Smooth muscle cell (in vitro differentiated cells): ENCODE measurements at regions not wholly inside any gene's neighbourhood (a gene's known extent, or its start where the extent isn't known, plus 50 kb on each side); places are given as distances from the start of the nearest gene placed in this dataset.

Experiments
- DNase-seq: peaks from one replicate; lab custom pipeline; 2025; ENCODE audit not compliant: unreplicated experiment; lab: John Stamatoyannopoulos, UW
- H2AFZ ChIP-seq: fragments of 200-600 bp; sonication (generic); 2 replicates; pipeline ENCODE4 v1.6.0; 2016; ENCODE audit warnings: antibody characterized with exemption, low read depth, mild to moderate bottlenecking
- H3F3A ChIP-seq: fragments of 200-600 bp; sonication (generic); 2 replicates; pipeline ENCODE4 v1.6.0; 2017; ENCODE audit warnings: antibody characterized with exemption, low read depth
- H3K27ac ChIP-seq: fragments of 200-600 bp; sonication (generic); 2 replicates; pipeline ENCODE4 v1.5.1; 2016; ENCODE audit warnings: low read depth, mild to moderate bottlenecking
- H3K27me3 ChIP-seq: fragments of 200-600 bp; sonication (generic); 2 replicates; pipeline ENCODE4 v1.6.1; 2016; ENCODE audit warnings: low read depth, mild to moderate bottlenecking
- H3K36me3 ChIP-seq: fragments of 200-600 bp; sonication (generic); 2 replicates; pipeline ENCODE4 v1.5.1; 2016; ENCODE audit warnings: low read depth
- H3K4me1 ChIP-seq: fragments of 200-600 bp; sonication (generic); 2 replicates; pipeline ENCODE4 v1.5.1; 2016; ENCODE audit warnings: low read depth
- H3K4me2 ChIP-seq: fragments of 200-600 bp; sonication (generic); 2 replicates; pipeline ENCODE4 v1.6.0; 2016; ENCODE audit warnings: mild to moderate bottlenecking
- H3K4me3 ChIP-seq: fragments of 200-600 bp; sonication (generic); 2 replicates; pipeline ENCODE4 v1.5.1; 2016; ENCODE audit warnings: mild to moderate bottlenecking
- H3K79me2 ChIP-seq: fragments of 200-600 bp; sonication (generic); 2 replicates; pipeline ENCODE4 v1.6.0; 2016; ENCODE audit warnings: low read depth, mild to moderate bottlenecking
- H3K9ac ChIP-seq: fragments of 200-600 bp; sonication (generic); 2 replicates; pipeline ENCODE4 v1.6.0; 2016; ENCODE audit warnings: low read depth
- H3K9me3 ChIP-seq: fragments of 200-600 bp; sonication (generic); replicated peaks from 2 replicates; pipeline ENCODE4 v1.5.1; 2016; ENCODE audit warnings: low read depth
- H4K20me1 ChIP-seq: fragments of 200-600 bp; sonication (generic); 2 replicates; pipeline ENCODE4 v1.6.0; 2016; ENCODE audit warnings: low read depth
- WGBS: methylation state at CpG from one replicate; pipeline ENCODE4 v1.1.7; 2016; ENCODE audit warnings: low lambda C conversion rate; 5-methylcytosine and 5-hydroxymethylcytosine counted together
- TF ChIP-seq, protein P1 (sequence below): fragments of 200-600 bp; sonication (generic); IDR thresholded peaks from 2 replicates; pipeline ENCODE4 v1.5.1; 2017; ENCODE audit warnings: borderline replicate concordance, mild to moderate bottlenecking, antibody characterized with exemption; ENCODE audit not compliant: insufficient read depth, poor library complexity, severe bottlenecking

DNA sequence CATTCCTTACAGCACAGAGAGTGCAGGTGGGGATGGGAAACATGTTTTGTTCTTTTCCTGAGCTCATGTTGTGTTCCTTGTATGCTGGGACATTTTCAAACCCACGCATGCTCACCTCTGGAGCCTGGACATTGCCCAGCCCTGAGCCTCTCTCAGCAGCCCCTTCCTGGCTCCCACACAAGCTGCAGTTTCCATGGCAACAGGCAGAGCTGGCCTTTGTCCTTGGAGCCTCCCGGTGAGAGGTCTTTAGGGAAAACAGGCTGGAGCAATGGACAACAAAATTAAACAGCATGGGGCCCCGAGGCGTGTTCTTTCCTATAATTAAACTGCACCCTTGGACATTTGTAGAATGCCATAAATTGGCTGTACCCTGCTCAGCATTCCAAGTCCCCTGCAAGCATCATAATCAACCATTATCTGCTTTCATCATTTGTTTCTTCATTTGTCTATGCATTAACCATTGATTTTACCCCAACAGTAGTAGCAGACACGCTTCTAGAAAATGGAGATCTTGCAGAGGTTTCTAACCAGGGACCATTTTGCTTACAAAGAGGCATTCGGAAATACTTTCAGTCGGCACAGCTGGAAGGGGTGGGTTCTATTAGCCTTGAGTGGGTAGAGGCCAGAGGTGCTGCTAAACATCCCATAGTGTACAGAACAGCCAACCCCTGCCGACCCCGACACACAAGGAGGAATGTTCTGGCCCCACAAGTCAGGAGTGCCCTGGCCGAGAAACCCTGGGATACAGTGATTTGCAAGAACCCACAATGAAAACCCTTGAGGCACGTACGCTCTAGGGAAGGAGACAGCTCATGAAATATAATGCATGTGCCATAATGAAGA, 133.4 kb upstream of the PEG3 start:
- peaks cover 7% of the 10 kb centered on the region for H3K9me3 ChIP-seq
- H3K9ac ChIP-seq = no peak overlapping the region
- no peaks in the 10 kb centered on the region for H3K27me3 ChIP-seq
- no peak overlapping the region for H3K4me3 ChIP-seq
- H3K79me2 ChIP-seq = no peaks in the 10 kb centered on the region
- no peaks in the 10 kb centered on the region for H3F3A ChIP-seq
- no peaks in the 10 kb centered on the region for H4K20me1 ChIP-seq
- 75% methylated on average over 12 of the region's 12 CpGs for WGBS
- H2AFZ ChIP-seq = no peak overlapping the region
- H3K4me1 ChIP-seq = no peaks in the 10 kb centered on the region
- H3K27ac ChIP-seq = no peak overlapping the region
- TF ChIP-seq, protein P1, sequence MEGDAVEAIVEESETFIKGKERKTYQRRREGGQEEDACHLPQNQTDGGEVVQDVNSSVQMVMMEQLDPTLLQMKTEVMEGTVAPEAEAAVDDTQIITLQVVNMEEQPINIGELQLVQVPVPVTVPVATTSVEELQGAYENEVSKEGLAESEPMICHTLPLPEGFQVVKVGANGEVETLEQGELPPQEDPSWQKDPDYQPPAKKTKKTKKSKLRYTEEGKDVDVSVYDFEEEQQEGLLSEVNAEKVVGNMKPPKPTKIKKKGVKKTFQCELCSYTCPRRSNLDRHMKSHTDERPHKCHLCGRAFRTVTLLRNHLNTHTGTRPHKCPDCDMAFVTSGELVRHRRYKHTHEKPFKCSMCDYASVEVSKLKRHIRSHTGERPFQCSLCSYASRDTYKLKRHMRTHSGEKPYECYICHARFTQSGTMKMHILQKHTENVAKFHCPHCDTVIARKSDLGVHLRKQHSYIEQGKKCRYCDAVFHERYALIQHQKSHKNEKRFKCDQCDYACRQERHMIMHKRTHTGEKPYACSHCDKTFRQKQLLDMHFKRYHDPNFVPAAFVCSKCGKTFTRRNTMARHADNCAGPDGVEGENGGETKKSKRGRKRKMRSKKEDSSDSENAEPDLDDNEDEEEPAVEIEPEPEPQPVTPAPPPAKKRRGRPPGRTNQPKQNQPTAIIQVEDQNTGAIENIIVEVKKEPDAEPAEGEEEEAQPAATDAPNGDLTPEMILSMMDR = no peak
- DNase-seq = no peak
- no peaks in the 10 kb centered on the region for H3K36me3 ChIP-seq
- H3K4me2 ChIP-seq = no peak overlapping the region

- Histone ChIP-seq H3K4me1 (no peaks in the 10 kb centered on the region), H3F3A (no peaks in the 10 kb centered on the region), H2AFZ (no peak overlapping the region), H4K20me1 (no peaks in the 10 kb centered on the region), H3K79me2 (no peaks in the 10 kb centered on the region), H3K27ac (no peak overlapping the region), H3K9me3 (peaks cover 7% of the 10 kb centered on the region), H3K9ac (no peak overlapping the region), H3K27me3 (no peaks in the 10 kb centered on the region), H3K36me3 (no peaks in the 10 kb centered on the region), H3K4me2 (no peak overlapping the region), H3K4me3 (no peak overlapping the region)
- WGBS = 64% methylated on average over 8 of the region's 8 CpGs
- DNase-seq = no peak
- TF ChIP-seq, protein P1 = no peak
These were observed 134.2 kb upstream of the PEG3 start for GRCh38 chr19:56974556-56975207.

- no peaks in the 10 kb centered on the region for H3K27me3 ChIP-seq
- H3K4me2 ChIP-seq = no peak overlapping the region
- H3K4me1 ChIP-seq = no peaks in the 10 kb centered on the region
- no peaks in the 10 kb centered on the region for H3F3A ChIP-seq
- H3K9me3 ChIP-seq = peaks cover 7% of the 10 kb centered on the region
- H2AFZ ChIP-seq = no peak overlapping the region
- TF ChIP-seq, protein P1 = no peak
- DNase-seq = no peak
- WGBS = 71% methylated on average over 4 of the region's 4 CpGs
- no peaks in the 10 kb centered on the region for H3K36me3 ChIP-seq
- H4K20me1 ChIP-seq = no peaks in the 10 kb centered on the region
- no peak overlapping the region for H3K9ac ChIP-seq
- no peaks in the 10 kb centered on the region for H3K79me2 ChIP-seq
- no peak overlapping the region for H3K4me3 ChIP-seq
- no peak overlapping the region for H3K27ac ChIP-seq
These were observed 135.8 kb upstream of the PEG3 start for GRCh38 chr19:56976300-56976699.
